T1000 (cell line): ENCODE measurements at regions not wholly inside any gene's neighbourhood (a gene's known extent, or its start where the extent isn't known, plus 50 kb on each side); places are given as distances from the start of the nearest gene placed in this dataset.

Experiments used
- DNase-seq: peaks from one replicate; lab custom pipeline; 2025; ENCODE audit warnings: mixed read lengths; lab: John Stamatoyannopoulos, UW

- DNase-seq, result no peak
Measured at GRCh38 chr21:38699048-38699447, 106.7 kb upstream of the ETS2 start.

- DNase-seq, result no peak
Measured at GRCh38 chr21:38702196-38702595, 103.5 kb upstream of the ETS2 start.

DNA sequence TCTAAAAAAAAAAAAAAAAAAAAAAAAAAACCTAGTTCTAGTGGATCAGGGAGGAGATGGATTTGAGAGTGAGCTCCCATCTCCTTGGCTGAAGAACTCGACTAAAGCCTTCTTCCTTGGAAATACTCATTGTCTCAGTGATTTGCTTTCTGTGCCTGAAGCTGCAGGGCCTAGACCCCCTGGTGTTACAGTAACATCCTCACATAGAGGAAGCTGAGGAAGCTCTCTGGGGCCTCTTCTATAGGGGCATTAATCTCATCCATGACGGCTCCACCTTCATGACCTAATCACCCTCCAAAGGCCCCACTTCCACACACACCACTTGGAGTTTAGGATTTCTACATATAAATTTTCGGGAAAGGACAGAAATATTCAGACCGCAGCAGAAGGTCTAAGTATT, 95.9 kb upstream of the ETS2 start:
- DNase-seq, result no peak

- DNase-seq, result no peak
Measured at GRCh38 chr21:38712071-38712470, 93.7 kb upstream of the ETS2 start.

DNA sequence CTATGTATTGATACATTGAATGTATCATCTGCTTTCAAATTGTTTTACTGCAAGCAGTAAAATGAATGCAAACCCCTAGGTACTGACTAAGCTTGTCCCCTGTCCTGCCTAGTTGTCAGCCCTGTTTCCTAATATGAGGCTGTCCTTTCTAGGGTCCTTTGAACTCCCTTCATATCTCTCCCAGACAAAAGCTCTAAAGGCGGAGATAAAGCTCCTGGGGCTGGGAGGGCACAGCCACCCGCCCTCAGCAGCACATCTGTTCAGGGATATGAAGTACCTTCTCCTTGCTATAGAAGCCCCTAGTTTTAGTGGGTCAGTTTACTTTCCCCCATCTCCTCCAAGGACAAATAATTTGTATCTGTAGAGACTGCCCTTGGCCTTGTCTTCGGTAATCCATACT, 93.1 kb upstream of the ETS2 start:
- DNase-seq, result no peak

DNA sequence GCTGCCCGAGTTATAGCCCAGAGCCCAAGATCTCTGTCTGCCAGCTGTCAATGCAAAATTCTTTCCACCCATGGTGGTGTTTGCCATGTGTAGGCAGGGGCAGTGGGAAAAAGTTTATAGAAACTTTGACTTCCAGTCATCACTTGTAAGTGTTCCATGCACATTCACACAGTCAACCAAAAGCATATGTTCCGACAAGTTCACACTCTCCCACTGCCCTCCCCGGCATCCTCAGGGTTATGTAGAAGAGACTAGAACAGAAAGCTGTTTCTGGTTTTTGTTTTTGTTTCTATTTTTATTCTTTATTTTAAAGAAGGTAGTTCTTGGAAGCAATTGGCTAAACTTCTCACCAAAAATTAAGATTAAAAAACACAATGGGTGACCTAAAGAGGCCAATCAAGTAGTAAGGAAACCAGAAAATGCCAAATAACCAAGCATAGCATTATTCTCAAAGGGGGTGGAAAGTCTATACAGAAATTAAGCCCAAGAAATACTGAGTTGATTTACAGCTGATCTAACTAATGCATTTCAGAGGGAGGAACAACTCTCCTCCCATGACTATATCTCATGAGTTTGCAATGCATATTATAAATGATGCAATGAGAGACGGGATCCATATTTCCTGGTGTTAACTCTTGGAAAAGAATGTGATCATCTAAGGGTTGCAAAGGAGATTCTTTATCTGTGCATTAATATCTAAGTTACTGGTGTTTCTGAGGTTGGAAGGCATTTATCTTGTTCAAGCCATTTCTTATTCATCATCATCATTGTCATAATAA, 91.5 kb upstream of the ETS2 start:
- no peak for DNase-seq

- DNase-seq, result no peak
Measured at GRCh38 chr21:38714999-38715398, 90.7 kb upstream of the ETS2 start.

GRCh38 chr21:38716088-38716487, 89.6 kb upstream of the ETS2 start:
- DNase-seq, result no peak

DNA sequence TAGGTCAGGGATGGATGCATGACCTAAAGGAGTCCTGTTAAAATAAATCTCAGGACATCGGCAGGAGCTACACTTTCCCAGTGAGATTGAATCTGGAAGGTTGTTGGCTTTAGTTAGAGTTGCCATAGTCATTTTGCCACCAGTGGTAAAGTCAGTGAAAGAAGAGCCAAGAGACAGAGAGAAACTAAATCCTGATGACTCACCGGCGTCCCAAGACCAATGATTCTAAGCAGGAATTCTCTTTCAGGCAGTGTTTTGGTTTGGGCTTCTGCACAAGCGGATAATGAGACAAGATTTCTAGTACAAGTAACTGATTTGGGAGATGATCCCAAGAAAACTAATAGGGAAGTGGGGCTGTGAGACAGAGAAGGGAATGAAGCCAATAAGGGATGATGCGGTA, 88.8 kb upstream of the ETS2 start:
- no peak for DNase-seq

GRCh38 chr21:38718481-38718880, 87.2 kb upstream of the ETS2 start:
- DNase-seq, result no peak

- DNase-seq, result no peak
Measured at GRCh38 chr21:38720074-38720473, 85.7 kb upstream of the ETS2 start.

DNA sequence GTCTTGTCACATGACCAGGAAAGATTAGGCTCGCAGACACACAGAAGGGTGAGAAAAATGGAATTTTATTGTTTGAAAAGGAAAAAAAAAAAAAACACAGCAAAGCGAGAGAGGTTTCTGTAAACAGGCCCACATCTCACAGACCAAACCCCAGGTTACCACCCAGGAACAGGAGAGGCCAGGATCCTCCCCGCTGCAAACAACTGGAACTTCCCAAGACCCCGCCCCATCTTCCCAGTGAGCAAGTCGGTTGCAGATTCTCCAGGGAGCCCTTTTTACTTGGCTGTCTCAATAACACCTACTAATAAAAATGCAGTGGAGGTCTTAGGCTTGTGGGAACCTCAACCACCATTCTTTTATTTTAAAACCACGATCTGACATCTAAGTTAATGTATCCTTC, 84.7 kb upstream of the ETS2 start:
- no peak for DNase-seq

DNA sequence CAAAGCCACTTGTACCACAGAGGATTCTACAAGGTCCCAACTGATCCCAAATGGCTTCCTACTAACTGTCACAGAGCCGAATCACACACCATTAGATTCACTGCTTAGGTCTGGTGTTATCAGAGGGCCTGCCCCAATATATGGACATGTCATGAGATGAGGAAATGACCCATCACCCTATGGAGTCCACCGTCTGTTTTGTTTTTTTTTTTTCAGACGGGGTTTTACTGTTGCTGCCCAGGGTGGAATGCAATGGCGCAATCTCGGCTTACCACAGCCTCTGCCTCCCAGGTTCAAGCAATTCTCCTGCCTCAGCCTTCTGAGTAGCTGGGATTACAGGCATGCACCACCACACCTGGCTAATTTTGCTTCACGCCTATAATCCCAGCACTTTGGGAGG, 83.8 kb upstream of the ETS2 start:
- DNase-seq, result no peak

DNA sequence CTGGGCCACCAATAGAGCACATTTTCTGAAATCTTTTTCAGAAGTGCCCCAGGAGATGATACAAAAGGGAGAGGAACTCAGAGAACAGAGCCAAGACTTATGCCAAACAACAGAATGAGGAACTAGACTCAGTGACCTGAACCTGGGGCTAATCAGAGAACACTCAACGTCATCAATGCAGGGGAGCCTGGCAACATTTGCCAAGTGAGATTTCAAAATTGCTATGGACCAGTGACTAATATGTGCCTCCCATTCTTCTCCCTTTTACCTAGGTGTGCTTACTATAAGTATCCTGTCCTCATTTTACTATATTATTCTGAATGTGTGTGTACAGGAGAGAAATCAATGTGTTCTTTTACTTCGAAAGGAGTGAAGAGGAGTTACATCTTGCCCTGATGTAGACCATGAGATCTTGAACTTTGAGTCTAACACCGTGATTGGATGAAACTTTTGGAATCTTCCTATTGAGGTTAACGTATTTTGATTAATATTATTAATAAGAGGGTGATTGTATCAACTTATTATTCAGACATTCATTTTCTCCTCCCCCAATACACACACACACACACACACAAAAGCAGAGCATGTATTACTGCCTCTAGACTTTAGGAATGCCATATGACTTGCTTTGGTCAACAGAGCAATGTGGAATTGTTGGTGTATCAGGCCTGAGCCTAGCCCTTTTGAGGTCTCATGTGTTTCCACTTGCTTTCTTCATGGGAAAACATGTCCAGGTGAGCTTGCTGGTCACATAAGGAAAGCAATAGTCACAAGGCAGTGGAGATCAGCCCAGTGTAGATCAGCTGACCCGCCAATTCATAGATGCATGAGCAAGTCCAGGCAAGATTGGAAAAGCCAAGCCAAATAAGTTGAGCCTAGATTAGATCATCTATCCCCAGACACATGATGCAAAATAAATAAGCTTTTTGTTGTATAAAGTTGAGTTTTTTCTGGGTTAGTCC, 80.3 kb upstream of the ETS2 start:
- DNase-seq, result no peak

DNA sequence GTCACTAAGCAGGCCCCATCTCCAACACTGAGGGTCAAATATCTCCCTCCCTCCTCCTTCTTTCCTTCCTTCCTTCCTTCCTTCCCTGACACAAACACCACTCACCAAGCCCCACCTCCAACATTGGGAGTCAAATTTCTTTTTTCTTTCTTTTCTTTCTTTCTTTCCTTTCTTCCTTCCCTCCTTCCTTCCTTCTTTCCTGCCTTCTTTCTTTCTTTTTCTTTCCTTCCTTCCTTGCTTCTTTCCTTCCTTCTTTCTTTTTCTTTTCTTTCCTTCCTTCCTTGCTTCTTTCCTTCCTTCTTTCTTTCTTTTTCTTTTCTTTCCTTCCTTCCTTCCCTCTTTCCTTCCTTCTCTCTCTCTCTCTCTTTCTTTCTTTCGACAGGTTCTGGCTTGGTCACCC, 79.2 kb upstream of the ETS2 start:
- DNase-seq, result no peak

DNA sequence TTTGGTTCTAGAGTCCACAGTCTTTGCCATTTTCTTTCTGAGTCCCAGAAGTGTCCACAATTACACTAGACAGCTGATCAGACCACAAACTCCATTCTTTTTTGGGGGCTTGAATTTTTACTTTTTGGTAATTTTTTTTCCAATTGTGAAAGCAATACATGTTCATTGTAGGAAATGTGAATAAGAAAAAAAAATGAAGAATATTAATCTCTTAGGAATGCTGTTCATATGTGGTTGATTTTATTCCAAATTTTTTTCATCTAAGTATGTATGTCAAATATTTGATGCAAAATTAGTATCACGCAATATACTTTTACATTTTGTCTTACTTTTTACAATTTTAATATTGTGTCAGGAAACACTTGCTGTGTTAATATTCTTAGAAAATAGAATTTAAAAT, 76.4 kb upstream of the ETS2 start:
- DNase-seq, result no peak

- DNase-seq, result no peak
Measured at GRCh38 chr21:38729754-38730379, 75.9 kb upstream of the ETS2 start.

DNA sequence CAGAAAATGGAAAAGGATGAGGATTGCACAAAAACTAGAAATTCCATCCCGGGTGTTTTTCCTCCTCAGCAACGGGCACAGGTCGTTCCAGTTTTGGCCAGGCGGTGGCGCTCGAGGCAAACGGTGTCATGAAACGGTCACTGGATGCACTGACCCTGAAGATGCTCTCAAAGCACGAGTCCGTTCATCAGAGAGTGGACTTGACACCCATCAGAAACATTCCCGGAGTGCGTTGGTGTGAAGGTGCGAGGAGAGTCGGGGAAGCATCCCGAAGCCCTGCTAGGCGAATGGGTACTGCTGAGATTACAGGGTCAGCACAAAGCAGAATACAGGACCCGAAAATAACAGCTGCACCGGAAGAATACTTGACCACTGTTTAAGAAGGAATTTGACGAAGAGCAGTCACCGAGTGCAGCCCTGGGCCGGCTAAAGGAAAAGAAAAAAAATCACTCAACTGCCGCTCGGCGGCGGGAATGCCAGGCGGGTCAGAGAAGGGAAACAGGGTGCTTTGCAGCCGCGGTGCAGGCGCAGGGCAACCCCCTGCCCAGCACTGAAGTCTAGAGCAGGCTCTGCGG, 71.7 kb upstream of the ETS2 start:
- DNase-seq, result peak; percentile 58

DNA sequence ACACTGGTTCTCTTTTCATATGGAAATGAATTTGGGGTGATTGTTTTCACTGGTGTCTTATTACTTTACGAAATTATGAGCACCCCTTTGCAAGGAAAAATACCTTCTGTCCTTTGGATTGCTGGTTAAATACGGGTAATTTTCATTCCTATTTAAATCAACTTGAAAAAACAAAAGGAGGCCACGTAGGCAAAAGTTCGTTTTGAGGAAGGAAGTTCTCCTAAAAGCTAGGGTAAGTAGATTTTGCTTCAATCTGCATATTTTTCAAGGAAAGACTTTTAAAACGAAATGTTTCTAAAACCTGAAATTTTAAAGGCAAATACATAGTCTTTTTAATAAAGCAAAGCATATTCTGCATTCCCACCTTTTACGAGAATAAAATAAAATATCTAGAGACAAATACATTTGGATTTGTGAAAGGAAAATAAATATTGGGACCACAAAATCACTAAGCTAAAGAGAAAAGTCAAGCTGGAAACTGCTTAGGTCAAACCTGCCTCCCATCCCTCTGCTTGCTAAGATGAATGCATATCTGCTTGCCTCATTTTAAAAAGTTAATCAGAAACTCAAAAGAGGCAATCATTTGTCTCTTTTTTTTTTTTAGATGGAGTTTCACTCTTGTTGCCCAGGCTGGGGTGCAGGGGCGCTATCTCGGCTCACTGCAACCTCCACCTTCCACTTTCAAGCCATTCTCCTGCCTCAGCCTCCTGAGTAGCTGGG, 70.9 kb upstream of the ETS2 start:
- DNase-seq, result no peak

DNA sequence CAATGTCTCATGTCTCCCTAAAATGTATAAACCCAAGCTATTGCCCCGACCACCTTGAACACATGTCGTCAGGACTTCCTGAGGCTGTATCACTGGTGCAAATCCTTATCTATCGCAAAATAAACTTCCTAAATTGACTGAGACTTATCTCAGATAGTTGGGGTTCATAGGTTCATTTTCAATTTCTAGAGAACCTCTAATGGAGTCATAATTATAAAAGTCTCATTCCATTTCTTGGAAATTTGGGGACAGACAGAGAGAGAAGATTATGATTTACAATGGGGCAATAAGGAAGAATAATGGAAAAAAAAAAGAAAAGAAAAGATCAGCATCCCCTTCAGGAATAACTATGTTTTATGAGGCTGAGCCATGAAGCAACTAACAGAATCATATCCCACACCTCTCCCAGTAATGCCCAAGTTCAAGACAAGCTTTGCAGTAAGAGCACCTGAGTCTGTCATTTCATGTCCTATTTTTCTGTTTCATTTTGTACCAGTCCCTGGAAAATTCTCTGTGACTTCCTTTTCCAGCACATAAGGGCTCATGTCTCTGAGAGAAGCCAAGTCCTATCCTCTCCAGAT, 70.0 kb upstream of the ETS2 start:
- DNase-seq, result no peak

- no peak for DNase-seq
Measured at GRCh38 chr21:38740090-38740489, 65.6 kb upstream of the ETS2 start.
